Choroid plexus epithelial cell (primary cell): ENCODE measurements at regions not wholly inside any gene's neighbourhood (a gene's known extent, or its start where the extent isn't known, plus 50 kb on each side); places are given as distances from the start of the nearest gene placed in this dataset.

Experiments
- DNase-seq: peaks from one replicate; pipeline ENCODE4 v3.0.0-alpha.2; 2010; ENCODE audit warnings: low read depth
- H3K4me3 ChIP-seq: 2 replicates; pipeline ENCODE4 v1.5.1; 2011; ENCODE audit warnings: low read depth, mild to moderate bottlenecking, control low read depth, low read length, moderate library complexity
- TF ChIP-seq, protein P1 (sequence below): conservative IDR thresholded peaks from 2 replicates; pipeline ENCODE4 v1.5.1; 2011; ENCODE audit warnings: low read depth, mild to moderate bottlenecking, control low read depth, inconsistent platforms, low read length, moderate library complexity

DNA sequence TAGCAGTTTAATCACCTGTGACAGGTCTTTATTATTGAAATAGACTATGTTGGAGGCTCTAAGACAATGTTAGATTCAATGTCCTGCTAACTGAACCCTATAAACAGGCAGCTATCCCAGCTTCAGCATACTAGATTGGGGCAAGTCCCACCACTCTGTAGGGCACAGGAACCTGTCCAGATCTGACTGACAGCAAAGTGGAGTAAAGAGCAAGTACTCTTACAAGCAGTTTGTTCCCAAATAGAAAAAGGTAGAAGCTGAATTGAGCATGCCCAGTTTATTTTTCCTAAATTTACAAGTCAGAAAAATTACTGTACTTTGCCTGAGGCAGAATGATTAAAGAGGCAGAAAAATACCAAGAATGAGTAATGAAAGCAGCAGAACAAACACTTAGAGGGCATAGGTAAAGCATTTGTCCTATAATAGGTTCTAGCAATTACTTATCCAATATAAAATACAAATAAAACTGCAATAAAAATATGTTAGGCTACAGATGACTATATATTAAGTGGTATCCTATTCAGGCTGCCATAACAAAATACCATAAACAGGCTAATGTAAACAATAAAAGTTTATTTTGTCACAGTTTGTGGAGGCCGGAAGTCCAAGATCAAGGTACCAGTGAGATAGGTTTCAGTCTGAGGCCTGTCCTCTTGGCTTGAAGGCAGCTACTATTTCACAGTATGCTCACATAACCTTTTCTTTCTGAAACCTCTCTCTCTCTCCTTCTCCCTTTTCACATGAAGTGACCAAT lies 868.2 kb downstream of the C12orf50 start:
- TF ChIP-seq, protein P1, sequence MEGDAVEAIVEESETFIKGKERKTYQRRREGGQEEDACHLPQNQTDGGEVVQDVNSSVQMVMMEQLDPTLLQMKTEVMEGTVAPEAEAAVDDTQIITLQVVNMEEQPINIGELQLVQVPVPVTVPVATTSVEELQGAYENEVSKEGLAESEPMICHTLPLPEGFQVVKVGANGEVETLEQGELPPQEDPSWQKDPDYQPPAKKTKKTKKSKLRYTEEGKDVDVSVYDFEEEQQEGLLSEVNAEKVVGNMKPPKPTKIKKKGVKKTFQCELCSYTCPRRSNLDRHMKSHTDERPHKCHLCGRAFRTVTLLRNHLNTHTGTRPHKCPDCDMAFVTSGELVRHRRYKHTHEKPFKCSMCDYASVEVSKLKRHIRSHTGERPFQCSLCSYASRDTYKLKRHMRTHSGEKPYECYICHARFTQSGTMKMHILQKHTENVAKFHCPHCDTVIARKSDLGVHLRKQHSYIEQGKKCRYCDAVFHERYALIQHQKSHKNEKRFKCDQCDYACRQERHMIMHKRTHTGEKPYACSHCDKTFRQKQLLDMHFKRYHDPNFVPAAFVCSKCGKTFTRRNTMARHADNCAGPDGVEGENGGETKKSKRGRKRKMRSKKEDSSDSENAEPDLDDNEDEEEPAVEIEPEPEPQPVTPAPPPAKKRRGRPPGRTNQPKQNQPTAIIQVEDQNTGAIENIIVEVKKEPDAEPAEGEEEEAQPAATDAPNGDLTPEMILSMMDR = no peak
- H3K4me3 ChIP-seq = no peak overlapping the region
- DNase-seq = no peak

DNA sequence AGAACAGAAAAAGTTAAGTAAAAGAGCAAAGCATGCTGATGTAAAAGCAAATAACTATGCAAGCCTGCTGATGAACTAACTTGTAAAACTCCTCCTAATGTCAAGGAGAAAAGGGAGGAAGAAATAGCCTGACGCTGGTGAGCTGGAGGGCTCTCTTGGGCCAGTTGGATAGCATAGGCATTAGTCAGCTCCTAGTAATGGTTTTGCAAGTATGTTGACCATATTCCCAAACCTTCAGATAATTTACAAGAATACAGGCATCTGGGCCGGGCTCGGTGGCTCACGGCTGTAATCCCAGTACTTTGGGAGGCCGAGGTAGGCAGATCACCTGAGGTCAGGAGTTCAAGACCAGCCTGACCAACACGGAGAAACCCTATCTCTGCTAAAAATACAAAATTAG lies 871.4 kb downstream of the C12orf50 start:
- H3K4me3 ChIP-seq = no peak overlapping the region
- TF ChIP-seq, protein P1 = no peak
- peak; percentile 98 for DNase-seq

DNA sequence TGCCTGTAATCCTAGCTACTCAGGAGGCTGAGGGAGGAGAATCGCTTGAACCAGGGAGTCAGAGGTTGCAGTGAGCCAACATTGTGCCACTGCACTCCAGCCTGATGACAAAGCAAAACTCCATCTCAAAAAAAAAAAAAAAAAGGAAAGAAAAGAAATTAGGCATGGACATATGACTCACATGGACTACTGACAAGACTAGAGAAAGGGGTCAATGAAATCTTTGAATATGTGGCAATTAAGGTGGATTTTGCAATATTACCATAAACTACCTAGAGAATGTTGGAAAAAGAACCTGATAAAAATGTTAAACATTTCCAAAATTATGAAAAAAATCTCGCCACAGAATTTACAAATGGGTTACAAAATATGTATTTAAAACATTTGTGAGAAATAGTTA lies 873.6 kb downstream of the C12orf50 start:
- DNase-seq = peak; percentile 85
- H3K4me3 ChIP-seq = no peak overlapping the region
- TF ChIP-seq, protein P1 = no peak

DNA sequence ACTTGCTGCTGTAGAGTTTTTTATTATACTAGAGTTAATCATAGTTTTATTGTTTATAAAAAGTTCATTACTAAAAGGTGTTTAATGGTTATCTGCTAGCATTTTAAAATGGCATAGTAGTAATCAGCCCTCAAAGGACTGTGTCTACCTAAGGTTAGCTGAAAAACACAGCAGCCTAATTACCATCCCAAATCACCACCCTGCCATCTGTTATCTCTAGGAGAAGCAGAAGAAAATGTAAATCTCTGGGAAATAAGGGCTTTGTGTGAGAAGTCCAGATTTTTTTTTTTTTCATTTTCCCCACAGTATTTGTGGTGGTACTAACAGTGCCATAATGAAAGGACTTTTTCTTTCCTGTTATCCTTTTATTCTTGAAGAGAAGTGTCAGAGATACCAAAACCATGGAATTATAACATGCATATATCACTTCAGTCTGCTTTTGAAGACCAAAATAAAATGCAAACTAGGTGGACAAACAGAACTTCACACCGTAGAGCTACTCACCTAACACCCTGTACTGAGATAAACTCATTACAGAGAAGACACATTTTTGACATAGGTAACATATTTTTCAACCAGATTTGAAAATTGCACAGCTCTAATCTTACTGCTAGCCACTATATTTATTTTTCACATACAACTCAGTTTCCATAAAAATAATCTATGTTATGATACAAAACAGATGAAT lies 876.2 kb downstream of the C12orf50 start:
- H3K4me3 ChIP-seq = no peak overlapping the region
- TF ChIP-seq, protein P1 = no peak
- no peak for DNase-seq

DNA sequence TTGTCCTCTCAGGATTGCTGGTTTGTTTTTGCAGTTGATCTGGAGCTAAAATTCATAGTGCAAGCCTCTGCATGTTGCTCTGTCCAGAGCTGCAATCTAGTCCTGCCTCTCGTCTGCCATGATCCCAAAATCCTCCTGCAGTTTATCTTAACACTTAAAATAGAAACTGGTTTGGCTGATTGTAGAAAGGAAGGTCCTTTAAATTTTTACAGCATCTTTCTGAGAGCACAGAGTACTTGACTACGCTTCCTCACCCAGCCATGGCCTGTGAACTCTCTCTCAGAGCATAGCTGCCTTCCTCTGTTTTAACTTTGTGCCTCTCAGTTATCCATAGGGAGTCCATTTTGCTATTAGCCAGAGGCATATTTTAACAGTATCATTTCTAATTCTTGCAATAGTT lies 877.1 kb downstream of the C12orf50 start:
- H3K4me3 ChIP-seq = no peak overlapping the region
- no peak for DNase-seq
- TF ChIP-seq, protein P1 = no peak

DNA sequence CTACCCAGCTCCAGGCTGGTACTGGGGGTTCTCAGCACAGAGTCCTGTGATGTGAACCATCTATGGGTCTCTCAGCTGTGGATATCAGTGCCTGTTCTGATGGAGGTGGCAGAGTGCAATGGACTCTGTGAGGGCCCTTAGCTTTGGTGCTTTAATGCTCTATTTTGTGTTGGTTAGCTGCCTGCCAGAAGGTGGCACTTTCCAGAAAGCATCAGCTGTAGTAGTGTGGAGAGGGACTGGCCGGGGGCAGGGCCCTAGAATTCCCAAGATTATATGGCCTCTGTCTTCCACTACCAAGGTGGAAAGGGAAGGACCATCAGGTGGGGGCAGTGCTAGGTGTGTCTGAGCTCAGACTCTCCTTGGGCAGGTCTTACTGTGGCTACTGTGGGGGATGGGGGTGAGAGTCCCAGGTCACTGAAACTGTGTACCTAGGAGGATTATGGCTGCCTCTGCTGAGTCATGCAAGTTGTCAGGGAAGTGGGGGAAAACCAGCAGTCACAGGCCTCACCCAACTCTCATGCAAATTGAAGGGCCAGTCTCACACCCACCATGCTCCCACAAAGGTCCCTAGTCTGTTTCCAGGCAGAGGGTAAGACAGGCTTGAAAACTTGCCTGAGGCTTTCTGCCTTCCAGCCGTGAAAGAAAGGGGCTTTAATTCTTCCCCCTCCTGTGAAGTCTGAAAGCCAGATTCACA lies 878.1 kb downstream of the C12orf50 start:
- no peak for DNase-seq
- H3K4me3 ChIP-seq = no peak overlapping the region
- TF ChIP-seq, protein P1 = no peak
